Karpas-422 (cell line): ENCODE measurements at regions not wholly inside any gene's neighbourhood (a gene's known extent, or its start where the extent isn't known, plus 50 kb on each side); places are given as distances from the start of the nearest gene placed in this dataset.
"Not testable (repeated sequence)": the region's sequence is repeated elsewhere in the genome, so short reads cannot be mapped to it uniquely, and the experiment has no call there.

ENCODE experiments used
- DNase-seq: peaks from one replicate; pipeline ENCODE4 v3.0.0-alpha.2; 2015
- H2AFZ ChIP-seq: fragments of 200-600 bp; sonication (generic); 2 replicates; pipeline ENCODE4 v1.6.1; 2014; ENCODE audit warnings: antibody characterized with exemption, low read length, mixed read lengths
- H3K27ac ChIP-seq: fragments of 200-600 bp; sonication (generic); 2 replicates; pipeline ENCODE4 v1.5.1; 2014; ENCODE audit warnings: mild to moderate bottlenecking, low read length, moderate library complexity
- H3K27me3 ChIP-seq: fragments of 200-600 bp; sonication (generic); 2 replicates; pipeline ENCODE4 v1.6.1; 2014; ENCODE audit warnings: low read length, mixed read lengths
- H3K36me3 ChIP-seq: fragments of 200-600 bp; sonication (generic); 2 replicates; pipeline ENCODE4 v1.6.1; 2014; ENCODE audit warnings: low read length, mixed read lengths; ENCODE audit not compliant: insufficient read depth
- H3K4me1 ChIP-seq: fragments of 200-600 bp; sonication (generic); 2 replicates; pipeline ENCODE4 v1.6.1; 2014; ENCODE audit warnings: mild to moderate bottlenecking, low read length, mixed read lengths
- H3K4me2 ChIP-seq: fragments of 200-600 bp; sonication (generic); 2 replicates; pipeline ENCODE4 v1.6.1; 2014; ENCODE audit warnings: low read length, low read depth, mild to moderate bottlenecking; ENCODE audit not compliant: poor library complexity, severe bottlenecking
- H3K4me3 ChIP-seq: fragments of 200-600 bp; sonication (generic); 2 replicates; pipeline ENCODE4 v1.5.1; 2014; ENCODE audit warnings: mild to moderate bottlenecking, antibody characterized with exemption, low read length, mixed read lengths
- H3K79me2 ChIP-seq: fragments of 200-600 bp; sonication (generic); 2 replicates; pipeline ENCODE4 v1.6.1; 2014; ENCODE audit warnings: mild to moderate bottlenecking, low read length, mixed read lengths
- H3K9ac ChIP-seq: fragments of 200-600 bp; sonication (generic); 2 replicates; pipeline ENCODE4 v1.6.0; 2014; ENCODE audit warnings: low read length
- H3K9me2 ChIP-seq: fragments of 200-600 bp; sonication (generic), shearing (Covaris generic); replicated peaks from 2 replicates; pipeline ENCODE4 v1.6.0; 2014; ENCODE audit warnings: mild to moderate bottlenecking, low read length, moderate library complexity; ENCODE audit not compliant: insufficient read depth
- H3K9me3 ChIP-seq: fragments of 300-700, 200-600 bp; sonication (generic); 2 replicates; pipeline ENCODE4 v1.6.1; 2014; ENCODE audit warnings: low read length, mixed read lengths
- H4K20me1 ChIP-seq: fragments of 200-600 bp; sonication (generic); 2 replicates; pipeline ENCODE4 v1.6.1; 2014; ENCODE audit warnings: mild to moderate bottlenecking, antibody characterized with exemption, low read length, low read depth; ENCODE audit not compliant: insufficient read depth

GRCh38 chr2:111532682-111533556, 351.1 kb downstream of the ANAPC1 start:
- not testable (repeated sequence) for H3K27ac ChIP-seq, H3K9ac ChIP-seq, H2AFZ ChIP-seq, DNase-seq, H3K79me2 ChIP-seq, H3K4me3 ChIP-seq, H4K20me1 ChIP-seq, H3K4me2 ChIP-seq, H3K9me2 ChIP-seq, H3K27me3 ChIP-seq, H3K9me3 ChIP-seq, H3K36me3 ChIP-seq
- H3K4me1 ChIP-seq: peaks cover 21% of the 10 kb centered on the region

GRCh38 chr2:111533557-111534247, 350.3 kb downstream of the ANAPC1 start:
- not testable (repeated sequence) for H3K36me3 ChIP-seq, H3K27ac ChIP-seq, H3K9me3 ChIP-seq, H4K20me1 ChIP-seq, H3K9ac ChIP-seq, H3K4me3 ChIP-seq, H3K9me2 ChIP-seq, H3K79me2 ChIP-seq, H2AFZ ChIP-seq, H3K4me2 ChIP-seq, H3K27me3 ChIP-seq
- peaks cover 17% of the 10 kb centered on the region for H3K4me1 ChIP-seq
- peak; percentile 41 for DNase-seq

GRCh38 chr2:111534910-111535352, 349.1 kb downstream of the ANAPC1 start:
- Histone ChIP-seq H3K27me3 (no peaks in the 10 kb centered on the region), H3K79me2 (no peaks in the 10 kb centered on the region), H4K20me1 (no peaks in the 10 kb centered on the region), H3K9me2 (no peaks in the 10 kb centered on the region), H3K27ac (no peak overlapping the region), H3K4me1 (peaks cover 13% of the 10 kb centered on the region), H3K9ac (0 out of 2 replicates have a peak overlapping the region, but pooled peaks have one; percentile 24), H2AFZ (no peak overlapping the region), H3K36me3 (no peaks in the 10 kb centered on the region), H3K4me2 (peak overlapping the region; percentile 59), H3K9me3 (no peaks in the 10 kb centered on the region), H3K4me3 (peak overlapping the region; percentile 44; the same call in 1 of the 2 replicates)
- peak; percentile 42 for DNase-seq

- no peaks in the 10 kb centered on the region for H4K20me1 ChIP-seq
- no peak for DNase-seq
- H3K9me2 ChIP-seq: no peaks in the 10 kb centered on the region
- 0 out of 2 replicates have a peak overlapping the region, but pooled peaks have one; percentile 24 for H3K9ac ChIP-seq
- no peak overlapping the region for H3K4me3 ChIP-seq
- peaks cover 13% of the 10 kb centered on the region for H3K4me1 ChIP-seq
- no peaks in the 10 kb centered on the region for H3K36me3 ChIP-seq
- H3K27me3 ChIP-seq: no peaks in the 10 kb centered on the region
- H3K79me2 ChIP-seq: no peaks in the 10 kb centered on the region
- no peak overlapping the region for H3K27ac ChIP-seq
- no peak overlapping the region for H3K4me2 ChIP-seq
- H2AFZ ChIP-seq: no peak overlapping the region
- H3K9me3 ChIP-seq: no peaks in the 10 kb centered on the region
Measured at GRCh38 chr2:111535404-111535803, 348.6 kb downstream of the ANAPC1 start.

- Histone ChIP-seq H3K4me3 (no peak overlapping the region), H3K36me3 (no peaks in the 10 kb centered on the region), H3K9me3 (no peaks in the 10 kb centered on the region), H2AFZ (no peak overlapping the region), H4K20me1 (no peaks in the 10 kb centered on the region), H3K4me1 (peaks cover 13% of the 10 kb centered on the region), H3K27me3 (no peaks in the 10 kb centered on the region), H3K9me2 (no peaks in the 10 kb centered on the region), H3K79me2 (no peaks in the 10 kb centered on the region), H3K27ac (no peak overlapping the region), H3K9ac (no peak overlapping the region), H3K4me2 (no peak overlapping the region)
- no peak for DNase-seq
Measured at GRCh38 chr2:111537078-111537655, 346.8 kb downstream of the ANAPC1 start.

GRCh38 chr2:111539991-111540390, 344.0 kb downstream of the ANAPC1 start:
- not testable (repeated sequence) for H3K27ac ChIP-seq, H3K36me3 ChIP-seq, H3K4me2 ChIP-seq, DNase-seq, H2AFZ ChIP-seq, H3K9me3 ChIP-seq, H4K20me1 ChIP-seq, H3K79me2 ChIP-seq, H3K9ac ChIP-seq, H3K4me1 ChIP-seq, H3K4me3 ChIP-seq, H3K27me3 ChIP-seq, H3K9me2 ChIP-seq

- H3K4me1 ChIP-seq, H3K9ac ChIP-seq, DNase-seq, H2AFZ ChIP-seq, H3K4me3 ChIP-seq, H3K27me3 ChIP-seq, H3K79me2 ChIP-seq, H4K20me1 ChIP-seq, H3K9me3 ChIP-seq, H3K9me2 ChIP-seq, H3K4me2 ChIP-seq, H3K27ac ChIP-seq, H3K36me3 ChIP-seq: not testable (repeated sequence)
Measured at GRCh38 chr2:111542120-111542774, 341.7 kb downstream of the ANAPC1 start.

GRCh38 chr2:111544006-111544405, 340.0 kb downstream of the ANAPC1 start:
- DNase-seq: not testable (repeated sequence)

More at GRCh38 chr2:111544006-111544405, 340.0 kb downstream of the ANAPC1 start:
- H3K9me3 ChIP-seq, H3K36me3 ChIP-seq, H3K27me3 ChIP-seq, H3K4me2 ChIP-seq, H3K79me2 ChIP-seq, H4K20me1 ChIP-seq, H3K9ac ChIP-seq, H2AFZ ChIP-seq, H3K4me3 ChIP-seq, H3K9me2 ChIP-seq, H3K27ac ChIP-seq: not testable (repeated sequence)
- H3K4me1 ChIP-seq: peaks cover 18% of the 10 kb centered on the region
